D721Med (cell line): ENCODE measurements at regions not wholly inside any gene's neighbourhood (a gene's known extent, or its start where the extent isn't known, plus 50 kb on each side); places are given as distances from the start of the nearest gene placed in this dataset.

Experiments used
- DNase-seq: peaks from one replicate; pipeline ENCODE4 v3.0.0; 2011; ENCODE audit warnings: low spot score; ENCODE audit not compliant: insufficient read length
- FAIRE-seq: peaks from 2 replicates; lab custom pipeline; 2011; peaks lifted over from hg19 to GRCh38; lab: Jason Lieb, UNC
- CTCF ChIP-seq: IDR thresholded peaks from 2 replicates; pipeline ENCODE4 v1.5.1; 2012; ENCODE audit warnings: mild to moderate bottlenecking, control low read depth; ENCODE audit not compliant: insufficient read depth; ENCODE audit errors: missing control alignments

GRCh38 chr2:6470518-6470917 is 395.2 kb downstream of the CMPK2 start:
- TF ChIP-seq CTCF, result no peak
- no peak for DNase-seq
- no peak for FAIRE-seq

- DNase-seq (no peak), FAIRE-seq (no peak)
- TF ChIP-seq CTCF, result no peak
These were observed 394.3 kb downstream of the CMPK2 start for GRCh38 chr2:6471419-6471818.

GRCh38 chr2:6474161-6475140 is 391.3 kb downstream of the CMPK2 start:
- FAIRE-seq (no peak), DNase-seq (no peak)
- TF ChIP-seq CTCF, result no peak

GRCh38 chr2:6475155-6475940 is 390.4 kb downstream of the CMPK2 start:
- FAIRE-seq, result no peak
- DNase-seq, result no peak
- no peak for TF ChIP-seq CTCF

- FAIRE-seq (no peak), DNase-seq (no peak)
- no peak for TF ChIP-seq CTCF
These were observed 385.2 kb downstream of the CMPK2 start for GRCh38 chr2:6480514-6480913.

GRCh38 chr2:6482256-6482655 is 383.5 kb downstream of the CMPK2 start:
- no peak for TF ChIP-seq CTCF
- DNase-seq (no peak), FAIRE-seq (no peak)
